ENCODE measurements at regions not wholly inside any gene's neighbourhood (a gene's known extent, or its start where the extent isn't known, plus 50 kb on each side); places are given as distances from the start of the nearest gene placed in this dataset.

DNA sequence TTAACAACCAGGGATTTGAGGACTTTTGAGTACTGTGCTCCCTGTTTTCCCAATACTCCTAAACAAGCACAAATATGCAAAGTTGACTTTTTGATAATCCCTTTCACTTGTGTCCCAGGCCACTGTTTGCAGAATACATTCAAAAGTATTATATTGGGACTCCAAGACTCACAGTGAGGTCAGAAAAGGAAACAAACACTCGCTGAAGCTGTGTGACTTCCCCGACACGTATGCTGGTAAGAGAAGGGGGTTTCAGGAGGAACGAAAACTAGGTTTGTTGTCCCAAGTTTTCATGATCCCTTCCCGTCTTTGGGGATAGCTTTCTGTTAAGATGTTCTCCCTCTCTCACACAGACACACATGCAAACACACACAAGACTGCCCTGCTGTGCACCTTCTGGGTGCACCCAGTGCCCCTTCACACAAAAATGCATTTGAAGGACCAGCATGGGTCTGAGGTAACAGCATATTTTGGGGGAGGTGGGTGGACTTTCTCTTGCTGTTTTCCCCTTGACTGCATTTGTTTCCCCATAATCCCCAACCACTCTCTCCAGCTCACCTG lies 225.2 kb upstream of the PRICKLE2 start:
- CTCF ChIA-PET (ENCODE audit: low intra/inter-chr PET ratio), result no interaction called here
- Histone ChIP-seq H3K9me1 (ENCODE audit: control insufficient read depth, insufficient read depth, low read length) (no peaks in the 10 kb centered on the region), H3K36me3 (ENCODE audit: control insufficient read depth, insufficient read depth, low read length) (no peaks in the 10 kb centered on the region), H3K4me2 (ENCODE audit: insufficient read depth, low read length) (no peak overlapping the region), H3K9ac (ENCODE audit: insufficient read depth in 1 of 2, low read depth in 2 of 2, low read length in 2 of 2) (no peak overlapping the region), H3K4me3 (no peak overlapping the region), H3K9me3 (replicated peaks; ENCODE audit: control insufficient read depth, insufficient read depth, low read depth, low read length) (no peaks in the 10 kb centered on the region), H3K79me2 (ENCODE audit: control insufficient read depth, insufficient read depth, low read length) (no peaks in the 10 kb centered on the region), H3K27ac (ENCODE audit: extremely low read depth, low read depth, low read length) (no peak overlapping the region), H4K20me1 (replicated peaks; ENCODE audit: control insufficient read depth, insufficient read depth, low read length) (no peaks in the 10 kb centered on the region), H3K27me3 (ENCODE audit: control insufficient read depth in 2 of 2, insufficient read depth in 2 of 2, low read length in 2 of 2) (no peaks in the 10 kb centered on the region; a peak in 1 of 5 replicates), H2AFZ (ENCODE audit: low read depth, low read length) (no peak overlapping the region), H3K4me1 (replicated peaks in 1 of 2; ENCODE audit: control insufficient read depth in 2 of 2, insufficient read depth in 2 of 2, low read length in 2 of 2) (no peaks in the 10 kb centered on the region)
- in situ Hi-C loops (cut with MboI) (no loop called here), intact Hi-C loops (cut with micrococcal nuclease) (no loop called here)
- WGBS (ENCODE audit: insufficient coverage, low coverage, missing lambda C conversion rate), result 3% methylated on average over 5 of the region's 5 CpGs
- BruUV-seq (replicated peaks), result no TSS peak
- FAIRE-seq, result no peak
- no peak for ATAC-seq
- DNase-seq (ENCODE audit: extremely low read depth in 1 of 4, low spot score in 3 of 4), result no peak
- POLR2A ChIA-PET, result interaction anchor here (0.7 kb wide), 1 partner anchor 209 kb away, joined by 4 read pairs; no protein-coding TSS in a partner anchor
- no peak for TF ChIP-seq E2F3 (CRISPR knock-in tag; IDR thresholded peaks at IDR 0.05)
- TF ChIP-seq, protein P1, sequence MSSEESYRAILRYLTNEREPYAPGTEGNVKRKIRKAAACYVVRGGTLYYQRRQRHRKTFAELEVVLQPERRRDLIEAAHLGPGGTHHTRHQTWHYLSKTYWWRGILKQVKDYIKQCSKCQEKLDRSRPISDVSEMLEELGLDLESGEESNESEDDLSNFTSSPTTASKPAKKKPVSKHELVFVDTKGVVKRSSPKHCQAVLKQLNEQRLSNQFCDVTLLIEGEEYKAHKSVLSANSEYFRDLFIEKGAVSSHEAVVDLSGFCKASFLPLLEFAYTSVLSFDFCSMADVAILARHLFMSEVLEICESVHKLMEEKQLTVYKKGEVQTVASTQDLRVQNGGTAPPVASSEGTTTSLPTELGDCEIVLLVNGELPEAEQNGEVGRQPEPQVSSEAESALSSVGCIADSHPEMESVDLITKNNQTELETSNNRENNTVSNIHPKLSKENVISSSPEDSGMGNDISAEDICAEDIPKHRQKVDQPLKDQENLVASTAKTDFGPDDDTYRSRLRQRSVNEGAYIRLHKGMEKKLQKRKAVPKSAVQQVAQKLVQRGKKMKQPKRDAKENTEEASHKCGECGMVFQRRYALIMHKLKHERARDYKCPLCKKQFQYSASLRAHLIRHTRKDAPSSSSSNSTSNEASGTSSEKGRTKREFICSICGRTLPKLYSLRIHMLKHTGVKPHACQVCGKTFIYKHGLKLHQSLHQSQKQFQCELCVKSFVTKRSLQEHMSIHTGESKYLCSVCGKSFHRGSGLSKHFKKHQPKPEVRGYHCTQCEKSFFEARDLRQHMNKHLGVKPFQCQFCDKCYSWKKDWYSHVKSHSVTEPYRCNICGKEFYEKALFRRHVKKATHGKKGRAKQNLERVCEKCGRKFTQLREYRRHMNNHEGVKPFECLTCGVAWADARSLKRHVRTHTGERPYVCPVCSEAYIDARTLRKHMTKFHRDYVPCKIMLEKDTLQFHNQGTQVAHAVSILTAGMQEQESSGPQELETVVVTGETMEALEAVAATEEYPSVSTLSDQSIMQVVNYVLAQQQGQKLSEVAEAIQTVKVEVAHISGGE (CRISPR knock-in tag; IDR thresholded peaks at IDR 0.05), result peak in 1 of 3 experiments; percentile 39; a peak in 1 of 6 replicates
